WI38 (cell line): ENCODE measurements at regions not wholly inside any gene's neighbourhood (a gene's known extent, or its start where the extent isn't known, plus 50 kb on each side); places are given as distances from the start of the nearest gene placed in this dataset.

ENCODE experiments used
- H3K4me3 ChIP-seq: 2 replicates; pipeline ENCODE4 v1.5.1; 2011; ENCODE audit warnings: low read depth, mild to moderate bottlenecking, control low read depth, low read length
- CTCF ChIP-seq: IDR thresholded peaks from 2 replicates; pipeline ENCODE4 v1.5.1; 2012; ENCODE audit warnings: low read depth, mild to moderate bottlenecking, control low read depth, low read length

DNA sequence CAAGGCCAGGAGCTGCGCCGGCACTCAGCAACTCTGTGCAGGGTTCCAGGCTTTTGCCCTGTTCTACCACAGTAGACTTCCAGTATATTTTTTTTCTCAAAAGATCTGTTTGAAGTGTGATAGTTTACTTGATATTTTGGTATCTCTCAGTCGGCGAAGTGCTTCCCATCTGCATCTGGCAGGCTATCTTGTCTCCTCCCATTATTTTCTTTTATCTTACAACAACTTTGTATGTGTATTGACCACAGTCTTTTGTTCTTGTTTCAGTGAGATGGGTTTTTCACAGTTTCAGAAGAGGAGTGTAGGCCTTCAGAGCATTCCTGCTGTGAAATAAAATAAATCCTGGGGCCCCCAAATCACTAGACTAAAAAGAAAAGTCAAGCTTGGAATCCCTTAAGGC, 292.9 kb downstream of the PTGER3 start:
- no peak overlapping the region for H3K4me3 ChIP-seq
- no peak for TF ChIP-seq CTCF

GRCh38 chr1:70760154-70760553, 287.5 kb downstream of the PTGER3 start:
- H3K4me3 ChIP-seq, result no peak overlapping the region
- TF ChIP-seq CTCF, result no peak

DNA sequence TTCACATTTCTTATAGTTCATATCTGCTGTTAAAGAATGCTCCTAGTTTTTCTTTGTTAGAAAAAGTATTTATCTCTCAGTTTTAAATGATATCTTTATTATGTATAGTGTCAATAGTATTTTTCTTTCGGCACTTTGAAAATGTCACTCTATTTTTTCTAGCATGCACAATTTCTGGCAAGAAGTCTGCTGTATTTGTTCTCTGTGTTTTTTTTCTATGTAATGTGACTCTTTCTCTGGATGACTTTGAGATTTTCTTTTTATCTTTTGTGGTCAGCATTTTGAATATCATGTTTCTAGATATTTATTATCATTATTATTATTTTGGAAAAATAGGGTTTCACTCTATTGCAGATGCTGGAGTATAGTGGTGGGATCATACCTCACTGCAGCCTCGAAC, 285.2 kb downstream of the PTGER3 start:
- no peak overlapping the region for H3K4me3 ChIP-seq
- no peak for TF ChIP-seq CTCF

GRCh38 chr1:70764747-70765146, 282.9 kb downstream of the PTGER3 start:
- H3K4me3 ChIP-seq, result no peak overlapping the region
- TF ChIP-seq CTCF, result no peak

- H3K4me3 ChIP-seq, result no peak overlapping the region
- TF ChIP-seq CTCF, result no peak
These were observed 280.2 kb downstream of the PTGER3 start for GRCh38 chr1:70767377-70767776.

GRCh38 chr1:70768216-70768615, 279.4 kb downstream of the PTGER3 start:
- TF ChIP-seq CTCF, result no peak
- H3K4me3 ChIP-seq, result no peak overlapping the region

GRCh38 chr1:70778056-70778762, 269.4 kb downstream of the PTGER3 start:
- TF ChIP-seq CTCF, result no peak
- H3K4me3 ChIP-seq, result no peak overlapping the region
